SK-N-SH (cell line): ENCODE measurements at regions not wholly inside any gene's neighbourhood (a gene's known extent, or its start where the extent isn't known, plus 50 kb on each side); places are given as distances from the start of the nearest gene placed in this dataset.

Source experiments
- CTCF ChIA-PET: fragments of 300-600, 350-600 bp; formaldehyde crosslinking; extraction: SDS; loops from one replicate; lab custom pipeline; 2021; lab: Yijun Ruan, JAX
- POLR2A ChIA-PET: fragments of 350-600 bp; sonication (Branson Sonifier 250); formaldehyde crosslinking; extraction: SDS; loops from one replicate; lab custom pipeline; 2020; ENCODE audit warnings: antibody characterized with exemption, inconsistent platforms; lab: Yijun Ruan, JAX
- DNase-seq: peaks from one replicate; pipeline ENCODE4 v3.0.0; 2012
- H2AFZ ChIP-seq: fragments of 200-600 bp; sonication (generic); 2 replicates; pipeline ENCODE4 v1.8.1; 2016; ENCODE audit warnings: antibody characterized with exemption, mild to moderate bottlenecking, low read depth
- H3F3A ChIP-seq: fragments of 200-600 bp; sonication (generic); replicated peaks from 2 replicates; pipeline ENCODE3; 2016; ENCODE audit warnings: antibody characterized with exemption, mild to moderate bottlenecking; ENCODE audit not compliant: insufficient read depth
- H3K27ac ChIP-seq, 2 experiments: fragments of 200-500 bp in 1 of 2; fragments of 200-600 bp in 1 of 2; sonication (Bioruptor generic) in 1 of 2; sonication (generic), shearing (Covaris generic) in 1 of 2; 2 replicates each; pipeline versions ENCODE4 v1.5.1 to v1.6.1; 2014 to 2016; ENCODE audit warnings: low read depth in 2 of 2, inconsistent platforms in 1 of 2, low read length in 1 of 2, mild to moderate bottlenecking in 1 of 2, mixed read lengths in 1 of 2
- H3K27me3 ChIP-seq: fragments of 200-600 bp; sonication (generic), shearing (Covaris generic); 2 replicates; pipeline ENCODE4 v1.6.1; 2016; ENCODE audit warnings: mixed run types; ENCODE audit not compliant: insufficient read depth
- H3K36me3 ChIP-seq, 2 experiments: fragments of 200-500 bp in 1 of 2; fragments of 200-600 bp in 1 of 2; sonication (Bioruptor generic) in 1 of 2; sonication (generic) in 1 of 2; replicated peaks in 1 of 2; 2 replicates each; pipeline versions ENCODE3 to v1.5.1; 2014 to 2016; ENCODE audit warnings: low read length in 1 of 2, mild to moderate bottlenecking in 1 of 2; ENCODE audit not compliant: insufficient read depth in 2 of 2, control insufficient read depth in 1 of 2
- H3K4me1 ChIP-seq, 2 experiments: fragments of 200-500 bp in 1 of 2; fragments of 200-600 bp in 1 of 2; sonication (Bioruptor generic) in 1 of 2; sonication (generic), shearing (Covaris generic) in 1 of 2; 2 replicates each; pipeline versions ENCODE4 v1.5.1 to v1.6.1; 2014 to 2016; ENCODE audit warnings: low read depth in 1 of 2, low read length in 1 of 2, mixed run types in 1 of 2; ENCODE audit not compliant: insufficient read depth in 2 of 2, control insufficient read depth in 1 of 2
- H3K4me2 ChIP-seq: fragments of 200-600 bp; sonication (generic), shearing (Covaris generic); 2 replicates; pipeline ENCODE4 v1.6.1; 2017; ENCODE audit warnings: mixed run types
- H3K4me3 ChIP-seq, 2 experiments: fragments of 200-500 bp in 1 of 2; fragments of 200-600 bp in 1 of 2; sonication (Bioruptor generic) in 1 of 2; sonication (generic), shearing (Covaris generic) in 1 of 2; 2 replicates each; pipeline versions ENCODE4 v1.5.1 to v1.8.1; 2014 to 2016; ENCODE audit warnings: low read depth in 2 of 2, inconsistent platforms in 1 of 2, low read length in 1 of 2, mild to moderate bottlenecking in 1 of 2, mixed read lengths in 1 of 2, moderate library complexity in 1 of 2
- H3K79me2 ChIP-seq: fragments of 200-600 bp; sonication (generic); 2 replicates; pipeline ENCODE4 v1.8.1; 2017; ENCODE audit warnings: mild to moderate bottlenecking; ENCODE audit not compliant: insufficient read depth
- H3K9ac ChIP-seq: fragments of 200-600 bp; sonication (generic); 2 replicates; pipeline ENCODE4 v1.6.1; 2017; ENCODE audit warnings: mixed run types
- H3K9me2 ChIP-seq: fragments of 200-600 bp; sonication (generic); 2 replicates; pipeline ENCODE4 v1.6.1; 2017; ENCODE audit warnings: mixed run types
- H3K9me3 ChIP-seq: fragments of 200-600 bp; sonication (generic); 2 replicates; pipeline ENCODE4 v1.6.1; 2017; ENCODE audit warnings: mixed run types, mild to moderate bottlenecking, moderate library complexity
- H4K20me1 ChIP-seq: fragments of 200-600 bp; sonication (generic); 2 replicates; pipeline ENCODE4 v1.6.1; 2017; ENCODE audit warnings: mild to moderate bottlenecking, mixed run types; ENCODE audit not compliant: insufficient read depth
- EP300 ChIP-seq, 2 experiments: IDR thresholded peaks; 2 replicates each; pipeline versions ENCODE4 v1.4.0 to v1.6.1; 2012; ENCODE audit warnings: borderline replicate concordance in 1 of 2, low read depth in 1 of 2, low read length in 1 of 2
- EZH2phosphoT487 ChIP-seq: fragments of 200-600 bp; sonication (generic); IDR thresholded peaks from 2 replicates; pipeline ENCODE4 v1.6.1; 2017; ENCODE audit warnings: low read depth, mixed run types, mild to moderate bottlenecking, antibody characterized with exemption, moderate library complexity, borderline replicate concordance
- FOXJ3 ChIP-seq: sonication (generic); formaldehyde crosslinking; IDR thresholded peaks from 2 replicates; pipeline ENCODE4 v1.5.1; 2020; ENCODE audit warnings: mild to moderate bottlenecking, missing genetic modification reagents
- JUND ChIP-seq: IDR thresholded peaks from 2 replicates; pipeline ENCODE4 v1.4.0; 2012
- MAX ChIP-seq: IDR thresholded peaks from 2 replicates; pipeline ENCODE4 v1.4.0; 2012; ENCODE audit warnings: low read depth
- NFIC ChIP-seq: IDR thresholded peaks from 2 replicates; pipeline ENCODE4 v1.4.0; 2012; ENCODE audit warnings: borderline replicate concordance
- NRF1 ChIP-seq: IDR thresholded peaks from 2 replicates; pipeline ENCODE4 v1.6.1; 2012; ENCODE audit warnings: low read depth, mild to moderate bottlenecking, low read length
- RAD21 ChIP-seq: IDR thresholded peaks from 2 replicates; pipeline ENCODE4 v1.6.1; 2012; ENCODE audit warnings: mild to moderate bottlenecking, low read length
- RFX5 ChIP-seq: IDR thresholded peaks from 2 replicates; pipeline ENCODE4 v1.6.1; 2012; ENCODE audit warnings: mild to moderate bottlenecking, improper control_type of control experiment, low read length
- RXRA ChIP-seq: IDR thresholded peaks from 2 replicates; pipeline ENCODE4 v1.4.0; 2012; ENCODE audit warnings: low read depth, mild to moderate bottlenecking, borderline replicate concordance
- SIN3A ChIP-seq: IDR thresholded peaks from 2 replicates; pipeline ENCODE4 v1.6.1; 2012; ENCODE audit warnings: low read depth, mild to moderate bottlenecking, low read length, moderate library complexity, borderline replicate concordance
- TEAD4 ChIP-seq: IDR thresholded peaks from 2 replicates; pipeline ENCODE4 v1.4.0; 2012; ENCODE audit warnings: mild to moderate bottlenecking, borderline replicate concordance; ENCODE audit not compliant: insufficient read depth
- WGBS: methylation state at CpG from one replicate; pipeline ENCODE4 v1.1.6; 2017; ENCODE audit warnings: low lambda C conversion rate; 5-methylcytosine and 5-hydroxymethylcytosine counted together
- TF ChIP-seq, protein P1 (sequence below): fragments of 150-350 bp; IDR thresholded peaks from 2 replicates; pipeline ENCODE4 v1.6.1; 2017; ENCODE audit warnings: antibody characterized with exemption, low read length, low read depth, borderline replicate concordance
- TF ChIP-seq, protein P2 (sequence below): fragments of 200-600 bp; sonication (generic); IDR thresholded peaks from 2 replicates; pipeline ENCODE4 v1.6.1; 2017; ENCODE audit warnings: antibody characterized with exemption, mild to moderate bottlenecking, moderate library complexity
- TF ChIP-seq, protein P3 (sequence below): IDR thresholded peaks from 2 replicates; pipeline ENCODE4 v1.4.0; 2012; ENCODE audit warnings: low read depth, borderline replicate concordance

DNA sequence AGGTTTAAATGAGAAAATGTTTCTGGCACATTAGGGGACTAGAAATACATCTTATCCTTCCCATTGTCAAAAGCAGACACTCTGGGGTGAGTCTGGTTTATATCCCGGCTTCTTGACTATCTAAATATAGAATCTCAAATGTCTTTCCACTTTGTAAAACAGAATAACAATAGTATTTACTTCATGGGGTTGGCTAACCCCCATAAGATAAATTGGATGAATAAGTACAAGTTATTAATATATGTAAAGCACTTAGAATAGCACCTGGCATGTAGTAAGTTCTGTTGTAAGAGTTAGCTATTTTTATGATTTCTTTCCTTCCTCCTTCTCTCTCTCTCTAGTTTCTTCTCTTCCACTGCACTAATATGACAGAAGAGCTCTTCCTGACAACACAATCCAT is 499.1 kb downstream of the INSC start:
- H3F3A ChIP-seq, result no peaks in the 10 kb centered on the region
- H3K9me2 ChIP-seq, result no peaks in the 10 kb centered on the region
- H4K20me1 ChIP-seq, result no peaks in the 10 kb centered on the region
- no peaks in the 10 kb centered on the region for H3K36me3 ChIP-seq
- peak overlapping the region in 1 of 2 experiments; percentile 100; a peak in 2 of 4 replicates for H3K27ac ChIP-seq
- no peaks in the 10 kb centered on the region for H3K79me2 ChIP-seq
- H3K4me2 ChIP-seq, result no peak overlapping the region
- H3K27me3 ChIP-seq, result no peaks in the 10 kb centered on the region
- peaks cover 0 to 47% of the 10 kb centered on the region in 2 experiments; a peak in 2 of 4 replicates for H3K4me1 ChIP-seq
- H3K9me3 ChIP-seq, result no peaks in the 10 kb centered on the region
- no peak for DNase-seq
- no peak overlapping the region for H3K9ac ChIP-seq
- POLR2A ChIA-PET, result no interaction called here
- H3K4me3 ChIP-seq, result no peak overlapping the region
- 4% methylated on average over 1 of the region's 1 CpG for WGBS
- CTCF ChIA-PET, result interaction anchor here (0.8 to 1.4 kb wide), 2 partner anchors 16 to 30 kb away, joined by 4 to 5 read pairs; no protein-coding TSS in a partner anchor
- no peak overlapping the region for H2AFZ ChIP-seq
- TF ChIP-seq EP300 (IDR thresholded peaks at IDR 0.05; ENCODE audit: borderline replicate concordance in 1 of 2, low read depth in 1 of 2, low read length in 1 of 2), result 0 out of 4 replicates have a peak, but pooled peaks of 1 of the 2 experiments have one; percentile 8
- TF ChIP-seq NRF1, result no peak

DNA sequence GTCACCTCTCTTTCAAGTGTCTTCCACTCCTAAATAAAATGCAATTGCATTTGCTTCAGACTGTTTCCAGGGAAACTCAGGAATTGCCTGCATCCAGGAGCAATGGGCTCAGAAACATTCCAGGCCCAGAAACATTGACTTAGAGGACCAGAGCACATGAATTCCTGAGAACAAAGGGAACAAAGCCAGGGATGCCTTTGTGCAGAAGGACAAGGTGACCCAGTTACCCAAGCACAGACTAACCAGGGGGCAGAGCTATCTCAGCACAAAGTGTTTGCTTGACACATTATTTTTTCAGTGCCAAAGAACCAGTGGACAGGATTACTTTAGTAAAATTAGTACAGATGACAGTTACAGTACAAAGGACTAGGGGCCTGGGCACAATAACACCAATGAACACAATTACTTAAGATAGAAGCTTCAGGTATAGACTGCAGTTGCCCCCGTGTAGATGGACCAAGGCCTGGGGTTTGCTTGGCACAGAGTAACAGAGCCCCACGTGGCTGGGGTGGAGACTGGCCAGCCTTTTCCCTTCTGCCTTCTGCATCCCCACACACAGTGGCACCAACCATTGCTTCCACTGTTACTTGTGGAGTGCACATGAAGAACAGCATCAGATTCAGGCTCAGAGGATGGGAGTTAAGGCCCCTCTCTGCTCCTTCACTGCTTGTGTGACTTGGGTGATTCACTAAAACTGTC is 500.8 kb downstream of the INSC start:
- CTCF ChIA-PET, result interaction anchor here (0.8 to 1.3 kb wide), 6 partner anchors 22 to 341 kb away, joined by 3 to 6 read pairs (median 3); no protein-coding TSS in a partner anchor
- H3K9me3 ChIP-seq, result no peaks in the 10 kb centered on the region
- no peaks in the 10 kb centered on the region for H3K9me2 ChIP-seq
- H3K27ac ChIP-seq, result peak overlapping the region in 1 of 2 experiments; percentile 100; a peak in 2 of 4 replicates
- no peak overlapping the region for H3K4me2 ChIP-seq
- H4K20me1 ChIP-seq, result no peaks in the 10 kb centered on the region
- no peaks in the 10 kb centered on the region for H3K27me3 ChIP-seq
- no peaks in the 10 kb centered on the region for H3K79me2 ChIP-seq
- H3K9ac ChIP-seq, result no peak overlapping the region
- no peak for TF ChIP-seq RAD21
- TF ChIP-seq, protein P1, sequence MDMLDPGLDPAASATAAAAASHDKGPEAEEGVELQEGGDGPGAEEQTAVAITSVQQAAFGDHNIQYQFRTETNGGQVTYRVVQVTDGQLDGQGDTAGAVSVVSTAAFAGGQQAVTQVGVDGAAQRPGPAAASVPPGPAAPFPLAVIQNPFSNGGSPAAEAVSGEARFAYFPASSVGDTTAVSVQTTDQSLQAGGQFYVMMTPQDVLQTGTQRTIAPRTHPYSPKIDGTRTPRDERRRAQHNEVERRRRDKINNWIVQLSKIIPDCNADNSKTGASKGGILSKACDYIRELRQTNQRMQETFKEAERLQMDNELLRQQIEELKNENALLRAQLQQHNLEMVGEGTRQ, result no peak
- TF ChIP-seq SIN3A, result no peak
- TF ChIP-seq JUND, result no peak
- no peak for TF ChIP-seq FOXJ3 (CRISPR knock-in tag)
- no peak for TF ChIP-seq RFX5
- no peak for TF ChIP-seq TEAD4
- no peak for TF ChIP-seq MAX
- TF ChIP-seq RXRA, result no peak
- TF ChIP-seq NFIC, result no peak
- TF ChIP-seq EZH2phosphoT487, result no peak
- TF ChIP-seq, protein P2, sequence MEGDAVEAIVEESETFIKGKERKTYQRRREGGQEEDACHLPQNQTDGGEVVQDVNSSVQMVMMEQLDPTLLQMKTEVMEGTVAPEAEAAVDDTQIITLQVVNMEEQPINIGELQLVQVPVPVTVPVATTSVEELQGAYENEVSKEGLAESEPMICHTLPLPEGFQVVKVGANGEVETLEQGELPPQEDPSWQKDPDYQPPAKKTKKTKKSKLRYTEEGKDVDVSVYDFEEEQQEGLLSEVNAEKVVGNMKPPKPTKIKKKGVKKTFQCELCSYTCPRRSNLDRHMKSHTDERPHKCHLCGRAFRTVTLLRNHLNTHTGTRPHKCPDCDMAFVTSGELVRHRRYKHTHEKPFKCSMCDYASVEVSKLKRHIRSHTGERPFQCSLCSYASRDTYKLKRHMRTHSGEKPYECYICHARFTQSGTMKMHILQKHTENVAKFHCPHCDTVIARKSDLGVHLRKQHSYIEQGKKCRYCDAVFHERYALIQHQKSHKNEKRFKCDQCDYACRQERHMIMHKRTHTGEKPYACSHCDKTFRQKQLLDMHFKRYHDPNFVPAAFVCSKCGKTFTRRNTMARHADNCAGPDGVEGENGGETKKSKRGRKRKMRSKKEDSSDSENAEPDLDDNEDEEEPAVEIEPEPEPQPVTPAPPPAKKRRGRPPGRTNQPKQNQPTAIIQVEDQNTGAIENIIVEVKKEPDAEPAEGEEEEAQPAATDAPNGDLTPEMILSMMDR, result no peak
- TF ChIP-seq, protein P3, sequence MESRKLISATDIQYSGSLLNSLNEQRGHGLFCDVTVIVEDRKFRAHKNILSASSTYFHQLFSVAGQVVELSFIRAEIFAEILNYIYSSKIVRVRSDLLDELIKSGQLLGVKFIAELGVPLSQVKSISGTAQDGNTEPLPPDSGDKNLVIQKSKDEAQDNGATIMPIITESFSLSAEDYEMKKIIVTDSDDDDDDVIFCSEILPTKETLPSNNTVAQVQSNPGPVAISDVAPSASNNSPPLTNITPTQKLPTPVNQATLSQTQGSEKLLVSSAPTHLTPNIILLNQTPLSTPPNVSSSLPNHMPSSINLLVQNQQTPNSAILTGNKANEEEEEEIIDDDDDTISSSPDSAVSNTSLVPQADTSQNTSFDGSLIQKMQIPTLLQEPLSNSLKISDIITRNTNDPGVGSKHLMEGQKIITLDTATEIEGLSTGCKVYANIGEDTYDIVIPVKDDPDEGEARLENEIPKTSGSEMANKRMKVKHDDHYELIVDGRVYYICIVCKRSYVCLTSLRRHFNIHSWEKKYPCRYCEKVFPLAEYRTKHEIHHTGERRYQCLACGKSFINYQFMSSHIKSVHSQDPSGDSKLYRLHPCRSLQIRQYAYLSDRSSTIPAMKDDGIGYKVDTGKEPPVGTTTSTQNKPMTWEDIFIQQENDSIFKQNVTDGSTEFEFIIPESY, result no peak
- H3K4me3 ChIP-seq, result no peak overlapping the region
- no peak overlapping the region for H2AFZ ChIP-seq
- H3F3A ChIP-seq, result no peaks in the 10 kb centered on the region
- H3K4me1 ChIP-seq, result peaks cover 0 to 52% of the 10 kb centered on the region in 2 experiments; a peak in 2 of 4 replicates
- no peaks in the 10 kb centered on the region for H3K36me3 ChIP-seq
- POLR2A ChIA-PET, result interaction anchor here (0.5 to 1.4 kb wide), 2 partner anchors 28 to 36 kb away, joined by 5 to 6 read pairs; no protein-coding TSS in a partner anchor
- DNase-seq, result no peak
- 11% methylated on average over 2 of the region's 2 CpGs for WGBS
